ENCODE measurements at regions not wholly inside any gene's neighbourhood (a gene's known extent, or its start where the extent isn't known, plus 50 kb on each side); places are given as distances from the start of the nearest gene placed in this dataset.

DNA sequence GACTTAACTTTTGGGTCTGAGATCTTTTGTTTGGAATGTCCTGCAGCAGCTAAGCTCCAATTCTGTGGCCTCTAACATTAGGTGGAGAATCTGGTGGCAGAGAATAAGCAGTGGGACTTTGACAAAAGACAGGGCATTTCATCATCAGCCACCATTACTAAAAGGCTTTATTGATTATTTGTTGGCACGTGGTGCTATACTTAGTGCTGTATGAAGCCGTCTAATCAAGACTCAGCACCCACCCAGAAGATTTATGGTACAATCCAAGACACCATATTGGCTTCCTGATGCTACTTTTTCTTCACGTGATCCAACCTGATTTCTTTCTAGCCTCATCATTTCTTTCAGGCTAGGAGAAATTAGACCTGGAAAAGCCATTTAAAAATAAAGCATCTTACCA is 80.7 kb upstream of the GRAMD1B start:
- TF ChIP-seq POLR2AphosphoS5 (IDR thresholded peaks at IDR 0.05; ENCODE audit: low read depth, low read length) = no peak
- no peak for TF ChIP-seq SIN3A (IDR thresholded peaks at IDR 0.05; ENCODE audit: borderline replicate concordance, insufficient read depth, low read length)
- no peak for TF ChIP-seq TAF1 (IDR thresholded peaks at IDR 0.05; ENCODE audit: borderline replicate concordance, insufficient read depth, low read length)
- TF ChIP-seq, protein P1, sequence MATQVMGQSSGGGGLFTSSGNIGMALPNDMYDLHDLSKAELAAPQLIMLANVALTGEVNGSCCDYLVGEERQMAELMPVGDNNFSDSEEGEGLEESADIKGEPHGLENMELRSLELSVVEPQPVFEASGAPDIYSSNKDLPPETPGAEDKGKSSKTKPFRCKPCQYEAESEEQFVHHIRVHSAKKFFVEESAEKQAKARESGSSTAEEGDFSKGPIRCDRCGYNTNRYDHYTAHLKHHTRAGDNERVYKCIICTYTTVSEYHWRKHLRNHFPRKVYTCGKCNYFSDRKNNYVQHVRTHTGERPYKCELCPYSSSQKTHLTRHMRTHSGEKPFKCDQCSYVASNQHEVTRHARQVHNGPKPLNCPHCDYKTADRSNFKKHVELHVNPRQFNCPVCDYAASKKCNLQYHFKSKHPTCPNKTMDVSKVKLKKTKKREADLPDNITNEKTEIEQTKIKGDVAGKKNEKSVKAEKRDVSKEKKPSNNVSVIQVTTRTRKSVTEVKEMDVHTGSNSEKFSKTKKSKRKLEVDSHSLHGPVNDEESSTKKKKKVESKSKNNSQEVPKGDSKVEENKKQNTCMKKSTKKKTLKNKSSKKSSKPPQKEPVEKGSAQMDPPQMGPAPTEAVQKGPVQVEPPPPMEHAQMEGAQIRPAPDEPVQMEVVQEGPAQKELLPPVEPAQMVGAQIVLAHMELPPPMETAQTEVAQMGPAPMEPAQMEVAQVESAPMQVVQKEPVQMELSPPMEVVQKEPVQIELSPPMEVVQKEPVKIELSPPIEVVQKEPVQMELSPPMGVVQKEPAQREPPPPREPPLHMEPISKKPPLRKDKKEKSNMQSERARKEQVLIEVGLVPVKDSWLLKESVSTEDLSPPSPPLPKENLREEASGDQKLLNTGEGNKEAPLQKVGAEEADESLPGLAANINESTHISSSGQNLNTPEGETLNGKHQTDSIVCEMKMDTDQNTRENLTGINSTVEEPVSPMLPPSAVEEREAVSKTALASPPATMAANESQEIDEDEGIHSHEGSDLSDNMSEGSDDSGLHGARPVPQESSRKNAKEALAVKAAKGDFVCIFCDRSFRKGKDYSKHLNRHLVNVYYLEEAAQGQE (IDR thresholded peaks at IDR 0.05; ENCODE audit: insufficient read depth in 1 of 2, low read depth in 2 of 2, low read length in 2 of 2) = no peak
- no peak for TF ChIP-seq FOXP2 (optimal IDR thresholded peaks at IDR 0.05; ENCODE audit: borderline replicate concordance, extremely low read depth, extremely low read length, insufficient read depth)

DNA sequence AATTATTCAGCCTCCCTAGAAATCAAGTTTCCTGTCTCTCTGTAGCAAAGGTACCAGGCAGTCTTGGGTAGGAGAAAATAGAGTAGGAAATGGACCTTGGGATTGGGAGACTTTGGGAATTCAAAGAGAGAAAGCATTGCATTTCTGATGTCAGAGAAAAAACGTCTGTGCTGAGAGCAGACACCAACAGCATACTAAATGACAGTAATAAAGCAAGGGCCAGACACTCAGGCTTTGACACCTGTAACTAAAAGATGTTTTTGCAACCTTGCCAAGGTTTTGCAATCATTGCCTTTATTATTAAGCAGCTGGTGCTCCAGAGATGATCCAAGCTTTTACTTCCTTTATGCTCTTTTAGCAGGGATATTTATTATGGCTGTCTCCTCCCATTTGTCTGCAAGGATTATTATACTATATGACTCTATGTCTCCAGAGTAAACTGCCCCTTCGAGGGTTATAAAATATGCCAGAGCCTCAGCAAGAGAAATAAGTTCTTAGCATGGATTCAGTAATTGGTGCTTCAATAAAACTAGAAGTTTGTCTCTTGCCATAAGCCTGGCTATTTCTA is 85.2 kb upstream of the GRAMD1B start:
- TF ChIP-seq, protein P1 (IDR thresholded peaks at IDR 0.05; ENCODE audit: insufficient read depth in 1 of 2, low read depth in 2 of 2, low read length in 2 of 2) = no peak
- TF ChIP-seq SIN3A (IDR thresholded peaks at IDR 0.05; ENCODE audit: borderline replicate concordance, insufficient read depth, low read length) (no peak), FOXP2 (optimal IDR thresholded peaks at IDR 0.05; ENCODE audit: borderline replicate concordance, extremely low read depth, extremely low read length, insufficient read depth) (no peak), POLR2AphosphoS5 (IDR thresholded peaks at IDR 0.05; ENCODE audit: low read depth, low read length) (no peak), TAF1 (IDR thresholded peaks at IDR 0.05; ENCODE audit: borderline replicate concordance, insufficient read depth, low read length) (no peak)

DNA sequence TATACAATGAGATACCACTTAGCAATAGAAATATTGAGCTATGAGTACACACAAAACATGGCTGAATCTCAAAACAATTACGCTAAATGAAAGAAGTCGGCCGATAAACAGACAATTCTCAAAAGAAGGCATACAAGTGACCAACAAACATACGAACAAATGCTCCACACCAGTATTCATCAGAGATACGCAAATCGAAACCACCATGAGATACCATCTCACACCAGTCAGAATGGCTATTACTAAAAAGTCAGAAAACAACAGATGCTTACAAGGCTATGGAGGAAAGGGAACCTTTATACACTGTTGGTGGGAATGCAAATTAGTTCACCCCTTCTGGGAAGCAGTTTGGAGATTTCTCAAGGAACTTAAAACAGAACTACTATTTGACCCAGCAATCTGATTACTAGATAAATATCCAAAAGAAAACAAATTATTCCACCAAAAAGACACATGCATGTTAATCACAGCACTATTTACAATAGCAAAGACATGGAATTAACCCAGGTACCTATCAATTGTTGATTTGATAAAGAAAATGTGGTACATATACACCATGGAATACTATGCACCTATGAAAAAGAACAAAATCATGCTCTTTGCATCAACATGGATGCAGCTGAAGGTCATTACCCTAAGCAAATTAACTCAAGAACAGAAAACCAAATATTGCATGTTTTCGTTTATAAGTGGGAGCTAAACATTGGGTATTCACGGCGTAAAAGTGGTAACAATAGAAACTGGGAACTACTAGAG is 90.9 kb upstream of the GRAMD1B start:
- TF ChIP-seq TAF1 (IDR thresholded peaks at IDR 0.05; ENCODE audit: borderline replicate concordance, insufficient read depth, low read length) (no peak), FOXP2 (optimal IDR thresholded peaks at IDR 0.05; ENCODE audit: borderline replicate concordance, extremely low read depth, extremely low read length, insufficient read depth) (no peak), POLR2AphosphoS5 (IDR thresholded peaks at IDR 0.05; ENCODE audit: low read depth, low read length) (no peak), SIN3A (IDR thresholded peaks at IDR 0.05; ENCODE audit: borderline replicate concordance, insufficient read depth, low read length) (no peak)
- TF ChIP-seq, protein P1 (IDR thresholded peaks at IDR 0.05; ENCODE audit: insufficient read depth in 1 of 2, low read depth in 2 of 2, low read length in 2 of 2) = no peak

DNA sequence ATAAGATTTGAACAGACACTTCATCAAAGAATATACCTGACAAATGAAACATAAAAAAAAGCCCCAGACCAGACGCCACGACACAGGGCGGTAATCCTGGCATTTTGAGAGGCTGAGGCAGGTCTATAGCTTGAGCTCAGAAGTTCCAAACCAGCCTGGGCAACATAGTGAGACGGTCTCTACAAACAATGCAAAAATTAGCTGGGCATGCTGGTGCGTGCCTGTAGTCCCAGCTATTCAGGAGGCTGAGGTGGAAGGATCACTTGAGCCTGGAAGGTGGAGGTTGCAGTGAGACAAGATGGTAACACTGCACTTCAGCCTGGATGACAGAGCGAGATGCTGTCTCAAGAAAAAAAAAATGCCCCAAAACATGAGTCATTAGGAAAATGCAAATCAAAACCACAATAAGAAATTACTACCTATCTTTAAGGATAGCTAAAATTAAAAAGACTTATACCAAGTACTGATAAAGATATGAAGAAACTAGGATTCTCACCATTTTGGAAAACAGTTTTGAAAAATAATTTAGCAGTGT is 91.7 kb upstream of the GRAMD1B start:
- TF ChIP-seq, protein P1 (IDR thresholded peaks at IDR 0.05; ENCODE audit: insufficient read depth in 1 of 2, low read depth in 2 of 2, low read length in 2 of 2) = no peak
- TF ChIP-seq POLR2AphosphoS5 (IDR thresholded peaks at IDR 0.05; ENCODE audit: low read depth, low read length) = no peak
- TF ChIP-seq FOXP2 (optimal IDR thresholded peaks at IDR 0.05; ENCODE audit: borderline replicate concordance, extremely low read depth, extremely low read length, insufficient read depth) = no peak
- TF ChIP-seq SIN3A (IDR thresholded peaks at IDR 0.05; ENCODE audit: borderline replicate concordance, insufficient read depth, low read length) = no peak
- TF ChIP-seq TAF1 (IDR thresholded peaks at IDR 0.05; ENCODE audit: borderline replicate concordance, insufficient read depth, low read length) = no peak

Measured in PFSK-1 (cell line).